ENCODE measurements at regions not wholly inside any gene's neighbourhood (a gene's known extent, or its start where the extent isn't known, plus 50 kb on each side); places are given as distances from the start of the nearest gene placed in this dataset.
A peak's percentile ranks its signal among the peaks of the same experiment; 100 is the strongest.

DNA sequence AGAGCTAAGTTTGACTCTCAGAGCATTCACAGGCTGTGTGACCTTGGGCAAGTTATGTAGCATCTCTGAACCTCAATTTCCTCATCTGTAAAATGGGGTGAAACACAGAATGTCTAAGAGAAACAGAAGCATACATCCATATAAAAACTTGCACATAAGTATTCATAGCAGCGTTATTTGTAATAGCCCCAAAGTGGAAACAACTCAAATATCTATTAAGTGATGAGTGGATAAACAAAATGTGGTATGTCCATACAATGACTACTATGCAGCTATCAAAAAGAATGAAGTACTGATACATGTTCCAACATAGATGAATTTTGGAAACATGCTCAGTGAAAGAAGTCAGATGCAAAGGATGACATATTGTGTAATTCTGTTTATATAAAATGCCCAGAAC is 201.8 kb upstream of the KBTBD8 start:
- Histone ChIP-seq H3K36me3 (ENCODE audit: control insufficient read depth, insufficient read depth, low read length) (no peaks in the 10 kb centered on the region), H3K4me3 (replicated peaks; ENCODE audit: low read depth, low read length) (no peak overlapping the region), H3K27me3 (replicated peaks; ENCODE audit: control insufficient read depth, insufficient read depth, low read length) (no peaks in the 10 kb centered on the region; the same call in 1 of the 2 replicates)
- no peak for DNase-seq (ENCODE audit: extremely low read depth, insufficient read length)
- TF ChIP-seq, protein P1, sequence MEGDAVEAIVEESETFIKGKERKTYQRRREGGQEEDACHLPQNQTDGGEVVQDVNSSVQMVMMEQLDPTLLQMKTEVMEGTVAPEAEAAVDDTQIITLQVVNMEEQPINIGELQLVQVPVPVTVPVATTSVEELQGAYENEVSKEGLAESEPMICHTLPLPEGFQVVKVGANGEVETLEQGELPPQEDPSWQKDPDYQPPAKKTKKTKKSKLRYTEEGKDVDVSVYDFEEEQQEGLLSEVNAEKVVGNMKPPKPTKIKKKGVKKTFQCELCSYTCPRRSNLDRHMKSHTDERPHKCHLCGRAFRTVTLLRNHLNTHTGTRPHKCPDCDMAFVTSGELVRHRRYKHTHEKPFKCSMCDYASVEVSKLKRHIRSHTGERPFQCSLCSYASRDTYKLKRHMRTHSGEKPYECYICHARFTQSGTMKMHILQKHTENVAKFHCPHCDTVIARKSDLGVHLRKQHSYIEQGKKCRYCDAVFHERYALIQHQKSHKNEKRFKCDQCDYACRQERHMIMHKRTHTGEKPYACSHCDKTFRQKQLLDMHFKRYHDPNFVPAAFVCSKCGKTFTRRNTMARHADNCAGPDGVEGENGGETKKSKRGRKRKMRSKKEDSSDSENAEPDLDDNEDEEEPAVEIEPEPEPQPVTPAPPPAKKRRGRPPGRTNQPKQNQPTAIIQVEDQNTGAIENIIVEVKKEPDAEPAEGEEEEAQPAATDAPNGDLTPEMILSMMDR (IDR thresholded peaks at IDR 0.05; ENCODE audit: insufficient read depth, low read length, poor library complexity, severe bottlenecking), result no peak

DNA sequence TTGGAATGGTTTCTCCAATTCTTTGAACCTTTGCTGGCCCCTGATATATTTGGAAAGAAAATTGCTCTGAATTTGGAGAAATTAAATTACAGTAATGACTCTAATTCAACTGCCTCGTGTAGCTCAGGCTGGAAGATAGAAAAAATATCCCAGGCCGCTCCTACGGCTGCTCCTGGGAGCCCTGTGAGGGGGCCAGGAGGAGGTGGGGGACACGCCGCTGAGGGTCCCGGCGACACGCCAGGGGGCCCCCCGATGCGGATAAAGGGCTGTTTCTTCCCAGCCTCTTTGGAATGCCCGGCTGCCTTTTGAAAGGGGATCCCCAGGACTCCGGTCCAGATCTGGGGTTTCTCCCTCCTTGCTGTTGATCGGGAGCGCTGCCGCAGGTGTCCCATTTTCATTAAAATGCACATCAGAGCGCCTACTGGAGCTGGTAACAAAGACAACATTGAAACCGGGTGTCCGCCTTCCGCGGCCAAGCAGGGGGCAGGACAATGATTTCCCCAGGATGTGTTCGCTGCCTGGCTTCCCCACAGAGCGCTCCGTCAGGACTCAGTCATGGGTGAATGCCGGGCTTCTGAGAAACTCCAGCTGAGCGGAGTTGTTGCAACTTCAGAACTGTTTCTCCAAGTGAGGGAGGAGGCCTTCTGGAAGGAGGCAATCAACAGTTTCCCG is 200.1 kb upstream of the KBTBD8 start:
- H3K4me3 ChIP-seq (replicated peaks; ENCODE audit: low read depth, low read length), result no peak overlapping the region

DNA sequence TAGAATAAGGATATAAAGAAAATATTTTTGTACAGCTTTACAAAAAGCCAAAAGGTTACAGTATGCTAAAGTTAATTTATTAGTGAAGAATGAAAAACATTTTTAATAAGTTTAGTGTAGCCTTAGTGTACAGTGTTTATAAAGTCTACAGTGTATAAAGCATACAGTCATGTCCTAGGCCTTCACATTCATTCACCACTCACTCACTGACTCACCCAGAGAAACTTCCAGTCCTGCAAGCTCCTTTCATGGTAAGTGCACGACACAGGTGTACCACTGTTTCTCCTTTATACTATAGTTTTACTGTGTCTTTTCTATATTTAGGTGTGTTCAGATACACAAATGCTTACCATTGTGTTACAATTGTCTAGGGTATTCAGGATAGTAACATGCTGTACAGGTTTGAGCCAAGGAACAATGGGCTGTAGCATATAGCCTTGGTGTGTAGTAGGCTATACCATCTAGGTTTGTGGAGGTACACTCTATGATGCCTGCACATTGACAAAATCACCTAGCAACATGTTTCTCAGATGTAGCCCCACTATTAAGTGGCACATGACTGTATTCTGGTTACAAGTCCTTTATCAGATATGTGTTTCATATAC is 197.1 kb upstream of the KBTBD8 start:
- TF ChIP-seq, protein P1 (IDR thresholded peaks at IDR 0.05; ENCODE audit: insufficient read depth, low read length, poor library complexity, severe bottlenecking), result no peak
- H3K27me3 ChIP-seq (replicated peaks; ENCODE audit: control insufficient read depth, insufficient read depth, low read length), result no peaks in the 10 kb centered on the region; the same call in 1 of the 2 replicates
- DNase-seq (ENCODE audit: extremely low read depth, insufficient read length), result no peak
- H3K36me3 ChIP-seq (ENCODE audit: control insufficient read depth, insufficient read depth, low read length), result no peaks in the 10 kb centered on the region
- no peak overlapping the region for H3K4me3 ChIP-seq (replicated peaks; ENCODE audit: low read depth, low read length)

More for the DNA sequence above, 200.1 kb upstream of the KBTBD8 start:
- DNase-seq (ENCODE audit: extremely low read depth, insufficient read length), result no peak
- no peaks in the 10 kb centered on the region; the same call in 1 of the 2 replicates for H3K27me3 ChIP-seq (replicated peaks; ENCODE audit: control insufficient read depth, insufficient read depth, low read length)
- TF ChIP-seq, protein P1 (IDR thresholded peaks at IDR 0.05; ENCODE audit: insufficient read depth, low read length, poor library complexity, severe bottlenecking), result no peak
- H3K36me3 ChIP-seq (ENCODE audit: control insufficient read depth, insufficient read depth, low read length), result no peaks in the 10 kb centered on the region

GRCh38 chr3:66803206-66803605 is 194.9 kb upstream of the KBTBD8 start:
- Histone ChIP-seq H3K27me3 (replicated peaks; ENCODE audit: control insufficient read depth, insufficient read depth, low read length) (no peaks in the 10 kb centered on the region; the same call in 1 of the 2 replicates), H3K4me3 (replicated peaks; ENCODE audit: low read depth, low read length) (no peak overlapping the region), H3K36me3 (ENCODE audit: control insufficient read depth, insufficient read depth, low read length) (no peaks in the 10 kb centered on the region)
- TF ChIP-seq, protein P1 (IDR thresholded peaks at IDR 0.05; ENCODE audit: insufficient read depth, low read length, poor library complexity, severe bottlenecking), result peak; percentile 16
- DNase-seq (ENCODE audit: extremely low read depth, insufficient read length), result no peak

DNA sequence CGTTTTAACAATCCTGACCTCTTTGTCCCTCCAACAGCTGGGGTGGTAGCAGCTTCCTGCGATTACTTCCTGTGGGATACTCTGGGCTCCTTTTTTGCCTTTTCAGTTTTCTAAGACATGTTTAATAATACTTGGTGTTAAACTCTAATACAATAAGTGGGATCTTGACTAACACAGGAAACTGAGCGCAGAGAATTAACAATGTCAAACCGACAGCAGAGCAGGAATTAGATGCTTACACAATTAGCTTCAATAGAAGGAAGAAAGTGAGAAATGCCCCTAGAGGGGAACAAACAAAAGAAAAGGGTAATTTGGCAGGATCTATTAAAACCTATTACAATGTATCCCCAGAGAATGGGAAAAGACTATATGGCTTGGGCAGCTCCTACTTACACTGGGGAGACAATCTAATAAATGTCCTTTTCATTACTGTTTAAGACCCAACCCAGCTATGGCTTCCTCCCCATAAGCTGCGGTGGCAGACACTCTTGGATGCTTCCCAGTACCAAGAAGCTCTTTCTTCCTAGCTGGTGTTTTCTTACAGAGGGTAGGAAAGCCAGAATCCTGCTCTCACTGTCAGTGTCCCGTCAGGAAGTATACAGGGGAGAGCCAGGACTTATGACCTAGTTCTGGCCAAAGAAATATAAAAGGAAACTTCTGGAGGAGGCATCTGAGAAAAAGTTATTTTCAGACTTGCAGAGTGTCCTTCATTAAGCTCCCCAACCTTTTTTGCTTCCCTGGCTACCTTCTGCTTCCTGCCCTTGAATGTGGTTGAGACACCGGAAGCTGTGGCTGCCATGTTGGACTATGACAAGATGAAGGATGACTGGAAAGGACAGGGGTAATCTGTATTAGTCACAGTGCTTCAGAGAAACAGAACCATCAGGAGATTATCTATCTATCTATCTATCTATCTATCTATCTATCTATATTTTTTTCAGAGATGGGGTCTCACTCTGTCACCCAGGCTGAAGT is 194.1 kb upstream of the KBTBD8 start:
- Histone ChIP-seq H3K4me3 (replicated peaks; ENCODE audit: low read depth, low read length) (no peak overlapping the region), H3K36me3 (ENCODE audit: control insufficient read depth, insufficient read depth, low read length) (no peaks in the 10 kb centered on the region), H3K27me3 (replicated peaks; ENCODE audit: control insufficient read depth, insufficient read depth, low read length) (no peaks in the 10 kb centered on the region; the same call in 1 of the 2 replicates)
- DNase-seq (ENCODE audit: extremely low read depth, insufficient read length), result no peak
- TF ChIP-seq, protein P1 (IDR thresholded peaks at IDR 0.05; ENCODE audit: insufficient read depth, low read length, poor library complexity, severe bottlenecking), result no peak

All from GM06990 (cell line).